Uterus (tissue), 2 donors: ENCODE measurements at regions not wholly inside any gene's neighbourhood (a gene's known extent, or its start where the extent isn't known, plus 50 kb on each side); places are given as distances from the start of the nearest gene placed in this dataset.

ENCODE experiments used
- POLR2A ChIP-seq, 2 donors: fragments of 450-650 bp; IDR thresholded peaks; one replicate each; pipeline ENCODE4 v1.6.1; 2016; ENCODE audit warnings: antibody characterized with exemption in 2 of 2, mild to moderate bottlenecking in 1 of 2, moderate library complexity in 1 of 2
- TF ChIP-seq, protein P1 (sequence below), 4 experiments: fragments of 200-600 bp in 2 of 4; fragments of 450-650 bp in 2 of 4; sonication (generic) in 2 of 4; IDR thresholded peaks; one replicate each; pipeline ENCODE4 v1.5.1; 2016 to 2019; ENCODE audit warnings: antibody characterized with exemption in 4 of 4, mild to moderate bottlenecking in 2 of 4, moderate library complexity in 1 of 4

- TF ChIP-seq POLR2A (IDR thresholded peaks at IDR 0.05), result no peak
- TF ChIP-seq, protein P1, sequence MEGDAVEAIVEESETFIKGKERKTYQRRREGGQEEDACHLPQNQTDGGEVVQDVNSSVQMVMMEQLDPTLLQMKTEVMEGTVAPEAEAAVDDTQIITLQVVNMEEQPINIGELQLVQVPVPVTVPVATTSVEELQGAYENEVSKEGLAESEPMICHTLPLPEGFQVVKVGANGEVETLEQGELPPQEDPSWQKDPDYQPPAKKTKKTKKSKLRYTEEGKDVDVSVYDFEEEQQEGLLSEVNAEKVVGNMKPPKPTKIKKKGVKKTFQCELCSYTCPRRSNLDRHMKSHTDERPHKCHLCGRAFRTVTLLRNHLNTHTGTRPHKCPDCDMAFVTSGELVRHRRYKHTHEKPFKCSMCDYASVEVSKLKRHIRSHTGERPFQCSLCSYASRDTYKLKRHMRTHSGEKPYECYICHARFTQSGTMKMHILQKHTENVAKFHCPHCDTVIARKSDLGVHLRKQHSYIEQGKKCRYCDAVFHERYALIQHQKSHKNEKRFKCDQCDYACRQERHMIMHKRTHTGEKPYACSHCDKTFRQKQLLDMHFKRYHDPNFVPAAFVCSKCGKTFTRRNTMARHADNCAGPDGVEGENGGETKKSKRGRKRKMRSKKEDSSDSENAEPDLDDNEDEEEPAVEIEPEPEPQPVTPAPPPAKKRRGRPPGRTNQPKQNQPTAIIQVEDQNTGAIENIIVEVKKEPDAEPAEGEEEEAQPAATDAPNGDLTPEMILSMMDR (IDR thresholded peaks at IDR 0.05), result no peak
These were observed 226.4 kb downstream of the PIK3C3 start for GRCh38 chr18:42181474-42181873.
